ENCODE measurements at regions not wholly inside any gene's neighbourhood (a gene's known extent, or its start where the extent isn't known, plus 50 kb on each side); places are given as distances from the start of the nearest gene placed in this dataset.

DNA sequence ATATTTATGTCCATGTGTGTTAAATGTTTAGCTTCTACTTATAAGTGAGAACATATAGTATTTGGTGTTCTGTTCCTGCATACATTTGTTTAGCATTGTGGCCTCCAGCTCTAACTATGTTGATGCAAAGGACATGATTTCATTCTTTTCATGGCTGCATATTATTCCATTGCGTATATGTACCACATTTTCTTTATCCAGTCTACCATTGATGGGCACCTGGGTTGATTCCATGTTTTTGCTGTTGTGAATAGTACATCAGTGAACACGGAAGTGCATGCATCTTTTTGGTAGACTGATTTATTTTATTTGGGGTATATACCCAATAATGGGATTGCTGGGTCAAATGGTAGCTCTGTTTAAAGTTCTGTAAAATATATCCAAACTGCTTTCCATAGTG, 359.0 kb downstream of the SLCO4C1 start:
- in situ Hi-C loops (cut with HindIII; ENCODE audit: low sequenced_read_pairs): no loop called here

DNA sequence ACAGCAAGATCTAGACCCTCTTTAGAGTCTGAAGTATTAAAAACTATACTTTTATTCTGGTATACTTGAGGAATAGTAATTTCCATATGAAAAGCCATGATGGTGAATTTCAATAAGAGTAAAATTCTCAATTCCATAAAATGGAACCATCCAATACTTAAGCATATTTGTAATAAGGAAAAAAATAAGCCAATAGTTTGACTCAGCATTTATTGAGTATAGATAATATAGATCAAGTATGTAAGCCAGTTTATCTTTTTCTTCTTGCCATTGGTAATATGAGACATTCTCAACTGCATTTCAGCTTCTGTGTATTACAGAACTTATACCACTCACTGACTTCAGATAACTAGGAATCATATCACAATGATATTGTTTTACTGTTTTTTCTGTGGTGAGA, 361.0 kb downstream of the SLCO4C1 start:
- in situ Hi-C loops (cut with HindIII; ENCODE audit: low sequenced_read_pairs): no loop called here

DNA sequence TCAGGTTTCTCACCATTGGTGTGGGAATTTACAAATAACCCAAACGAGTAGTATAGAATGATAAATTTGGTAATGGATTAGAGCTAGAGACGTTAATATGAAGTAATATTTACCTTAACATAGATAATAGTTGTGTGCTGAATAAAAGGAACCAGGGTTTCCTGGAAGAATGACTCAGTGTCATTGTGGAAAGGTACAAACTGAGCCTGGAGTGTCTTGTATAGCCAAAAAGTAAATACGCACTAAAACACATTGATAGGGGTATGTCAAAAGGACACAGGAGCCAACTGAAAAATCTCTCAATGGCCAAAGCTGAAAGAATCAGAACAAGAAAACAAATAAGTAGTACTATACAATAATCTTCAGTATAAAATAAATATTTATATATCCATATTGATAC, 363.5 kb downstream of the SLCO4C1 start:
- in situ Hi-C loops (cut with HindIII; ENCODE audit: low sequenced_read_pairs): no loop called here

DNA sequence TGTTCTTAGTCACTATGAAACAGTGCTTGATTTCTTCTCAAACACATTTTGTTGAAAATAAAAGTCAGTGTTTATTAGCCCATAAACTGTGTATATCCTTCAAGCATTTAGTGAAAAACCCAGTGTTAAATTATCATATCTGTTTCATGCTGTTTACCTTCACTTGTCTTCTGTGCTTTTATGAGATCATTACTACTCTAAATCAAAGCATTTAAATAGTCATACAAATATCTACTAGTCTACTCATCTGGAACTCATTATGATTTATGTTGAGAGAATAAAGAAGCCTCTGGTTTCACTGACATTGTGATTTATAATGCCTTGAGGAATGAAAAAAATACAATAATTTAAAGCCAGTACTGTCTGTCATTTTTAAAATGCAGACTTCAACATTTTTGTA, 366.5 kb downstream of the SLCO4C1 start:
- in situ Hi-C loops (cut with HindIII; ENCODE audit: low sequenced_read_pairs): no loop called here

DNA sequence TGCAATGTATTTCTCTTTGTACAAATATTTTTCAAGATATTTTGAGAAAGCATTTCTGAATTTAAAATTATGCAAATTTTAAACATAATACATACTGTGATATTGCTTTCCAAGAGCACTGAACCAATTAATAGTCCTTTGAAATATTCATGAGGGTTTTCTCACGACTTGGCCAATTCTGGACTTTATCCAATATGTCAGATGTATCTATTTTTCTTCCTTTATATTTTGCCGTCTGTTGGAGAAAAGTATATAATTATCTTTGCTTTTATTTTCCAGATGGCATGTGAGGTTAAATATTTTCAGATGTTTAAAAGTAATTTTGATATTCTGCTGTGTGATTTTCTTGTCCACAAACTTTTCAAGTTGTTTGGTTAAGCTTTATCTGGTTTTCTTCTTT, 378.9 kb downstream of the SLCO4C1 start:
- in situ Hi-C loops (cut with HindIII; ENCODE audit: low sequenced_read_pairs): no loop called here

DNA sequence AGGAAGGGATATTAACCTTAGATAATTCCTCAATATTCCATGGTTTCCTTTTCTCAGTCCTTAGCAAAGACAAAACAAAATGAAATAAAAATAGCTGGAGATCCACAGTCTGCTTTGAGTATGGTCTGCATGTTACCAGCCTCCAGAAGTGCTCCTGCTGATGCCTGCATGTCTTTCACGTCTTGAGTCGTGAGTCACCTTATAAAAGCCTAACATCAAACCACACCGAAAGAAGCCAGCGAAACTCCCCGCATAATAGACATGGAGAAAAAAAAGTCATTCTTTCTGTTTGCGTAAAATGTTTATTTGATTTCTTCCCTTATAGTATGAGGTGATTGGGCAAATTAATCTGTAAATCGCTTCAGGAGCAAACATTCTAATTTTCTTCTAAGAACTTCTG, 380.5 kb downstream of the SLCO4C1 start:
- in situ Hi-C loops (cut with HindIII; ENCODE audit: low sequenced_read_pairs): no loop called here

DNA sequence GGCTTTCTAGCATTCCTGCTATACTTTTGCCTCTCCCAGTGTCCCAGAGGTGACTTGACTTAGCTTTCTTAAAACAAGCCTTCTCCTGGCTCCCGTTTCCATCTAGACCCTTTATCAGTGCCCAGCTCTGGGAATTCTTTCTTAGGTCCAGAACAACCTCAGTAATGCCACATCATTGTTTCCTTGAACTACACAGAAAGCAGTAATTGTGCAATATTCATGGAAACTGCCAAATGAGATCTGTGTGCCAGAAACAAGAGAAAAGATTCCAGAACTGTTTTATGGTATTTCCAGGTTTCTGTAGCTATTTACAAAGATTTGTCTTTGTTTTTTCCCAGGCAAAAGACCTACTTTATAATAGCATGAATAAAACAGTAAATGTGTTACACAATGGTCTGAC, 391.3 kb downstream of the SLCO4C1 start:
- in situ Hi-C loops (cut with HindIII; ENCODE audit: low sequenced_read_pairs): no loop called here

DNA sequence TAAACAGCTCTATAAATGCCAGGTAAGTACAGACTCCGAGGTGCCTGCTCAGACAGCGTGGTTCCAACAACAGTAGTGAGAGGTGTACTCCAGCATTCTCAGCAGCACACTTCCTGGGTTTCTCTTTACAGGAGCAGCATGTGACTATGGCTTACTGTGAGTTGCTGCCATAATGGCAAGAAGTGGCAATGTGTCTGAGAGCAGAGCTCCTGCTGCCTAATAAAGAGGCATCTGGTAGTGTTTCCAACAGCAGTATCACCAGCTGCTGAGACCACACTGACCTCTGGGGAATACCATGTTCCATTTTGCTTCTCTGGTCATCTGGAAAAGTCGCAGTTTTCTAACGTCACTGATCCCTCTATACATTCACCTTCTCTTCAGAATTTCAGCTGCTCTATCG, 398.2 kb downstream of the SLCO4C1 start:
- in situ Hi-C loops (cut with HindIII; ENCODE audit: low sequenced_read_pairs): no loop called here

DNA sequence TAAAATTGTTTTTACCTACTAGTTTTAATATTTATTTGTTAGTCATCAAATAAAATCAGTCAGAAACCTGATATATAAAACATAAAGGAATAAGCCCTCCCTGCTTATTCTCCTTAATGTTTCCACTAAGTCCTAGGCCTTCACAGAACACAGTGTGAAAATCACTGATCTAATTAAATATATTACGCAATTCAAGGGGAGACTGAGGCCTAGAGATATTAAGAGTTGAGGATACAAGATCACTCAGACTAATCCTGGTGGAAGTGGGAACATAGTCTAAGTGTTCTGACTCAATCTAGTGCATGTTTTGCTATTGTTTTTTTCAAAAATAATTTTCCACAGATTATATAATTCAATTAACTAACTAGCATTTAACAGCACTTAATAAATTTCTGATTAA, 401.1 kb downstream of the SLCO4C1 start:
- in situ Hi-C loops (cut with HindIII; ENCODE audit: low sequenced_read_pairs): no loop called here

DNA sequence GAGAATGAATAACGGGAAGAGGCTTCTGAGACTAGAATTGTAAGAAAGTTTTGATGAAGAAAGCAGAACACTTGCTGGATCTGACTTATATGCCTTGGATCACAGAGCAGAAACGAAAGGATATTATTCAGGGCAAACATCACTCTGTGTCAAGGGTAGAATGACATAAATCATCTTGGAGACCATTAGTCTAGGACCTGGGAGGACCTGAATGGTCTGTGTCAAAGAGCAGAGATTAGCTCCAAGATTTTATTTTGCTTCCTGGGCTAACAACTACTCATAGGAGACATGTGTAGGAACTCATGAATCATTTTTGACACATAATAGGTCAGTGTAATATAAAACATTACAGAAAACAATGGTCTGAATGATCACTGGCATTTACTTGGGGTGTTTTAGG, 417.9 kb downstream of the SLCO4C1 start:
- in situ Hi-C loops (cut with HindIII; ENCODE audit: low sequenced_read_pairs): no loop called here

DNA sequence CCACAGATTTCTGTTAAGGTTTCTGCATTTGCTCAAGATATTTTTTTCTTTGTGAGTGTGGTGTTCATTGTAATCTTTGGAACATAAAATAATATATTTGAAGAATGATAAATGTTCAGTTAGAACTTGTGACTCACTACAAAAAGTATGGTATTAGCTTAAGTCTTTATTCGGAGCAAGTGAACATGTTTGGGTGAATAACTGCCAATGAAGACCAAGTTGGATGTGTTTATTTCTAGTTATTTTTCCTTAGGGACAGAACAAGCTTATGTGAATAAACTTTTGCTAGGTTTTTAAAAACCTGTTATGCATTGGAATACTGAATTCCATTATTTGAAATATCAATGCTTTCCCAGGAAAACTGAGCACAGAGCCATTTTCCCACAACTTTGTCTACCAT, 418.6 kb downstream of the SLCO4C1 start:
- in situ Hi-C loops (cut with HindIII; ENCODE audit: low sequenced_read_pairs): no loop called here

DNA sequence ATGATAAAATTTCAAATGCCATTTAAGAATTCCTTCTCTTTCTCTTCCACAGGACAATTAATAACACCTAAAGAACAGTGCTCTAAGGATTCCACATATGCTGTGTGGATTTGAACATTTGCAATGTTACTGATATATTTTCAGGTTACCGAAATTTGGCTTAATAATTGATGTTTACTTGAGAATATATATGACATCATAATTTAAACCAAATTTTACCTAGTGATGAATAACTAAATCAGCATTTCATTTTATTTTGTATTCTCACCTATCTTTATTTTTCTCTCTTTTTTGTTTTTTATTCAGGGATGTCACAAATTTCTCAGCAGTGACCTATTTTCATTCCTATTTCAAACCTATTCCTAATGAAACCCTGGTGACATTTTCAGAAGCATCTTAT, 429.6 kb downstream of the SLCO4C1 start:
- in situ Hi-C loops (cut with HindIII; ENCODE audit: low sequenced_read_pairs): no loop called here

DNA sequence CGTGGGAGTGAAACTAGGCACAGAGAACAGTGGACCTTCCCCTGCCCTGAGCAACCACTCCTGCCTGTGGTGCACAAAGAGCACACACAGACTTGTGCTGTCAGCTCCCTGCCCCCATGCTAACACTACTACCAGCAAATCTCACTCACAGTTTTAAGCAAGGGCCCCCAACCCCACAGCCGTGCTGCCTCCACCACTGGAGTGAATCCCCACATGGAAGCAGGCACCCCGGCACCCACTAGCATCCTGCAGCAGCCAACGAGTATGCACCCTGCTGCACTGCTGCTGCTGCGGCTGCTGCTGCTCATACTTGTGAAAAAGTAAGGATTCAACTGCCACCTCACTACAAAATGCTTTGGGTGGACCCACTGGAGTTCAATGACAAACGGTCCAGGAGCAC, 435.5 kb downstream of the SLCO4C1 start:
- in situ Hi-C loops (cut with HindIII; ENCODE audit: low sequenced_read_pairs): no loop called here

DNA sequence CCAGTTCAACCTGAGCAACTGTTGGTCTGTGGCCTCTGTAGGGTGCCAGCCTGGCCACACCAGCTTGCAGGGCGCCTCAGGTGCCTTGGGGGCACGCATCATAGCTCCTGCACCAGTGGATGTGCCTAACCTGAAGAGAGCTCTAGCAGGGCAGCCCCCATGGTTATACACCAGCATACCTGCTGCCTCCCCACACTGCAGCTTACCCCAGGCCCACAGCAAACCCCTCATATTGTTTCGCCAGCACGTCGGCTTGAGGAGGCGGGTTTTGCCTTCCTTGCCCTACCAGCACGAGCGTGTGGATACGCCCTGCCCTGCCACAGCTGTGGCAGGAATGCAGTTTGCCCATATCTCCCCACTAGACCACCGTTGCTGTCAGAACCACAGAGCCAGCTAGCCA, 435.9 kb downstream of the SLCO4C1 start:
- in situ Hi-C loops (cut with HindIII; ENCODE audit: low sequenced_read_pairs): no loop called here

DNA sequence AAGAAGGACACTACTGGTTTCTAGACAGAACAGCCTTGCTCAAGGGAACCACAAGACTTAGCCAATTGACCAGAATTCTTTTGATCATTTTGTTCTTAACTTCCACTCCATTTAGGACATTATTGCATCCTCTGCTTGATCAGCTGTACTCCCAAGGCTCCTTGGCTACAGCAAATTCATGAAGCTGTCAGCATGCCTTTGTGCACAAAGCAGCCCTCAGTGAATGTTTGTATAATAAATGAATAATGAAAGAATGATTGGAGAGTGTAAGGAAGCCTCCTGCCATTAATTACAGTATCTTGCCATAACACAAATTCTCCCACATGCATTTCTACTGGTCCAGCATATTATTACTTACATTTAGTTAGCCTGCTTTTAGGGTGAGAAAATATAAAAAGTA, 449.6 kb downstream of the SLCO4C1 start:
- in situ Hi-C loops (cut with HindIII; ENCODE audit: low sequenced_read_pairs): no loop called here

DNA sequence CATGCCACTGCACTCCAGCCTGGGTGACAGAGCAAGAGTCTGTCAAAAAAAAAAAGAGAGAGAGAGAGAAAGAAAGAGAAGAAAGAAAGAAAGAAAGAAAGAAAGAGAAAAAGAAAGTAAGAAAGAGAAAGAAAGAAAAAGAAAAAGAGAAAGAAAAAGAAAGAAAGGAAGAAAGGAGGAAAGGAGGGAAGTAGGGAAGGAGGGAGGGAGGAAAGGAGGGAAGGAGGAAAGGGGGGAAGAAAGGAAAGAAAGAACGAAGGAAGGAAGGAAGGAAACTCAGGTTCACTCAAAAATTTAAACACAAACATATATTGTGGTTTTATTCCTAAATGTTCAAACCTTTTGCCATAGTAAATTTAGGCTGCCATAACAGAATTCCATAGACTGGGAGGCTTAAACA, 453.0 kb downstream of the SLCO4C1 start:
- in situ Hi-C loops (cut with HindIII; ENCODE audit: low sequenced_read_pairs): no loop called here

DNA sequence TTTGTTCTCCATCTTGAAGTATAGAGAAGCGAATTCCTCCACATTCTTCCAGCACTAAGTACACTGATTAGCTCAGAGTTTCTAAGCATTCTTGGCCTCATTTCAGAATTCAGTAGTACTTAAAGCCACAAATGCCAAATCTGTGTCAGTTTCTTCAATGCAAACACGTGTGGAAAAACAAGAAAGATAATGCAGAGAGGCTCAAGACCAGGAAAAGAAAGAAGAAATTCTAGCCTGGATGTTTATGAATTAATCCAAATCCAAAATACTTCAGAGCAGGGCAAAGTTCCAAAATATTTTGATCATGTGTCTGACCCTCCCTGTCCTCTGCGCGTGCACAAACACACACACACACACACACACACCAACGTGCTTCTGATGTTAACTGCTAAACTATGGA, 457.6 kb downstream of the SLCO4C1 start:
- in situ Hi-C loops (cut with HindIII; ENCODE audit: low sequenced_read_pairs): no loop called here

DNA sequence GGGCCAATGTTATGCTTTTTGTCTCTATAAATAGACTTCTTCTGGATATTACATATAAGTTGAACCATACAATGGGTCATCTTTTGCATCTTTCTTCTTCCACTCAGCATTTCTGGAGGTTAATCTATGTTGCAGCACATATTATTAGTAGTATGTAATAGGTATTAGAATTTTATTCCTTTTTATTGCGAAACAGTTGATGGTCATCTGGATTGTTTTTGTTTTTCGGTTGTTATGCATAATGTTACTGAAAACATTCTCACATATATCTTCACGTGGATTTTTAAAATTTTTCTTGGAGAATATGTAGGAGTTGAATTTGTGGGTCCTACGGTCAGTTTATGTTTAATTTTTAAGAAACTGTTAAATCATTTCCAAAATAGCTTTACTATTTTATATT, 466.8 kb downstream of the SLCO4C1 start:
- in situ Hi-C loops (cut with HindIII; ENCODE audit: low sequenced_read_pairs): no loop called here

DNA sequence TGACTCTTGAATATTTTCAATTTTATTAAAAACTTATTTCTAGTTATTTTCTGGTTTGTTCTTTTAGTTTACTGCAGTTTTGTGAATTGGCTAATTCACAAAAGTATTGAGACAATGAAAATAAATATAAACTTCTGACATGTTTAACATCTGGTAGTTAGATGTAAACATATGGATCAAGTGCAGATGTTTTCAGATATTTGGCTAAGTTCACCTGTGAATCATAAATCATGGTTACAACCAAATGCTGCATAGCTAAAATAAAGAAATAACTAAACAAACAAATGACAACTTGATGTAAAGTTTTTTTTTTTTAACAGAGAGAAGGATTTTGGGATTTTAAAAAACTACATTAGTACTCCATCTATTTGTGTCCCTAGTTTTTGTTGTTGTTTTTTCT, 484.6 kb downstream of the SLCO4C1 start:
- in situ Hi-C loops (cut with HindIII; ENCODE audit: low sequenced_read_pairs): no loop called here

DNA sequence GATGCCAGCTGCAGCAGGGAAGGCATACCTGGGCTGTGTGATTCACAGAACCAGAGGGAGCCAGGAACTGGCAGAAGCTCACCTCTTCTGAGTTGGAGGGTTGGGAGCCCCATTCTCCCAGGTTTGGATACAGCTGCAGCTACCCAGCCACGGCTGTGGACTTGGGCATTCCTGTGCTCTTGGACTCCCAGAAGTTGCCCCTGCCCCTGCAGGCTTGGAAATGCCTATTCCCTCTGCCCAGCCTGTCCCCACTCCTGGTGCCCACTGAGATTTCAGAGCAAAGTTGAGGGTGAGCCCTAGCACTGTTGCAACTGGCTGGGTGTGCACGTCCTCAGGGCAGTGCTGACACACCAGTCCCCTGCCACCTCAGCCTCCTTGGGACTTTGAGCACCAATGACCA, 489.7 kb downstream of the SLCO4C1 start:
- in situ Hi-C loops (cut with HindIII; ENCODE audit: low sequenced_read_pairs): no loop called here

DNA sequence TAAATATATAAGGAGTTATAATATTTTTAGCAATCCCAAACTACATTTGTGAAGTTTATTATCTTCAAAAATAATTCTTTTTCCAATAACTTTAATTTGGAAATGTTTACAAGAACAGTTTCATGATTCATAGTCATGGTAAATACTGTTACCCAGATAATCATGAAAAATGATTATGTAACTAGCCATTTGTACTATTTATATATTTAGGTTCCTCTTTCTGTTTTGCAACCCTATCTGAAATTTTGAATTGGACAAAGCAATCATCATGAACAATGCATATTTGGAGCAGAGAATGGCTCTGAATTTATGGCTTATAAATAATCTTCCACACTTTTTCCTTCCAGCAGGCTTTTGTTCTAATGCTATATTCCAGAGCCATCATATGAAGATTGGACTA, 499.7 kb downstream of the SLCO4C1 start:
- in situ Hi-C loops (cut with HindIII; ENCODE audit: low sequenced_read_pairs): no loop called here

DNA sequence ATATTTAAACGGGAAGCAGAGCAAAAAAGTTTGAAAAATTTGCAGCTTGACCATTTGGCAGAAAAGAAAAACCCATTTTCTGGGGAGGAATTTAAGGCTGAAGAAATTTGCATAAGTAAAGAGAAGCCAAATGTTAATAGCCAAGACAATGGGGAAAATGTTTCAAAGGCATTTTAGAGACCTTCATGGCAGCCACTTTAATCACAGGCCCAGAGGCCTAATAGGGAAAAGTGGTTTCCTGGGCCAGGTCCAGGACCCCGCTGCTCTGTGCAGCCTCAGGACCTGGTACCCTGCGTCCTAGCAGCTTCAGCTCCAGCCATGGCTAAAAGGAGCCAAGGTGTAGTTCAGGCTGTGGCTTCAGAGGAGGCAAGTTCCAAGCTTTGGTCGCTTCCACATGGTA, 507.3 kb downstream of the SLCO4C1 start:
- in situ Hi-C loops (cut with HindIII; ENCODE audit: low sequenced_read_pairs): no loop called here

DNA sequence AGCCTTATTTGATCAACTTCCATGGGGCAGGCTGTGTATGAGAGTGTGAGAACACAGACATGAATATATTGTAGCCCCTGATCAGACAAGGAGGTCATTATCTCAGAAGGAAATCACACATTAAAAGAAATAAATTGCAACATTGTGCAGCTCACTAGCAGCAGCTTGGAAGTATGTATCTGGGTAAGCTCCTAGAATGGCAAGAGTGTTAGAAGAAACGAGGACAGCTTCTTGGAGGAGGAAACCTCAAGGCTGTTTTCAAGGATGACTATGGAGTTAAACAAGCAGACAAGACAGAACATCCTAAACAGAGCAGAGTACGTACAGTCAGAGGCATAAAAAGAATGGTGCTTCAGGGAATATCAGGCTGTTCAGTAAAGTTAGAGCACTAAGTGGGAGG, 511.0 kb downstream of the SLCO4C1 start:
- in situ Hi-C loops (cut with HindIII; ENCODE audit: low sequenced_read_pairs): no loop called here

All from endothelial cell of hepatic sinusoid (primary cell).